ENCODE measurements at regions not wholly inside any gene's neighbourhood (a gene's known extent, or its start where the extent isn't known, plus 50 kb on each side); places are given as distances from the start of the nearest gene placed in this dataset.

DNA sequence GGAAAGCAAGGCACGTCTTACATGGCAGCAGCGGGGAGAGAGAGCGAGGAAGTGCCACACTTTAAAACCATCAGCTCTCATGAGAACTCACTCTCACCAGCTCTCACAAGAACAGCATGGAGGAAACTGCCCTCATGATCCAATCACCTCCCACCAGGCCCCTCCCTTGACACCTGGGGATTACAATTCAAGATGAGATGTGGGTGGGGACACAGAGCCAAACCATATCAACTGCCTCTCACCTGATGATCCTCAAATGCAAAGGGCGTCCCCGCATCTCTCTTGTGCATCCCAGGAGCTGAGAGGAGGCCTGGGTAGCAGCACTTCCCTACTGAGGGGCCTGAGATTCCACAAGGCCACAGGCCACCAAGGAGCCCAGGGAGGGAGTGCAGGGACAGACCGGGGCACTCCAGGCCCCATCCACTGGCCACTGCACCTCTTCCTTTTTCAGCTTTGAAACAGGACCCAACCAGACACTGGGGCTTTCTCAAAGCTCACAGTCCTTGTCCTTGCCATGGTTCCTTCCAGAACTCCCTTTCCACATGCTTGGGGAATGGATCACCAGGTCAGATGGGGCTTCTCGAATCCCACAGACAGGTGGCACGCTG is 54.5 kb upstream of the IL17B start:
- TF ChIP-seq EP300 (IDR thresholded peaks at IDR 0.05): no peak
- TF ChIP-seq, protein P1, sequence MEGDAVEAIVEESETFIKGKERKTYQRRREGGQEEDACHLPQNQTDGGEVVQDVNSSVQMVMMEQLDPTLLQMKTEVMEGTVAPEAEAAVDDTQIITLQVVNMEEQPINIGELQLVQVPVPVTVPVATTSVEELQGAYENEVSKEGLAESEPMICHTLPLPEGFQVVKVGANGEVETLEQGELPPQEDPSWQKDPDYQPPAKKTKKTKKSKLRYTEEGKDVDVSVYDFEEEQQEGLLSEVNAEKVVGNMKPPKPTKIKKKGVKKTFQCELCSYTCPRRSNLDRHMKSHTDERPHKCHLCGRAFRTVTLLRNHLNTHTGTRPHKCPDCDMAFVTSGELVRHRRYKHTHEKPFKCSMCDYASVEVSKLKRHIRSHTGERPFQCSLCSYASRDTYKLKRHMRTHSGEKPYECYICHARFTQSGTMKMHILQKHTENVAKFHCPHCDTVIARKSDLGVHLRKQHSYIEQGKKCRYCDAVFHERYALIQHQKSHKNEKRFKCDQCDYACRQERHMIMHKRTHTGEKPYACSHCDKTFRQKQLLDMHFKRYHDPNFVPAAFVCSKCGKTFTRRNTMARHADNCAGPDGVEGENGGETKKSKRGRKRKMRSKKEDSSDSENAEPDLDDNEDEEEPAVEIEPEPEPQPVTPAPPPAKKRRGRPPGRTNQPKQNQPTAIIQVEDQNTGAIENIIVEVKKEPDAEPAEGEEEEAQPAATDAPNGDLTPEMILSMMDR (IDR thresholded peaks at IDR 0.05): no peak

All from tibial nerve (tissue), 4 donors.